ENCODE measurements at regions not wholly inside any gene's neighbourhood (a gene's known extent, or its start where the extent isn't known, plus 50 kb on each side); places are given as distances from the start of the nearest gene placed in this dataset.
"Not testable (repeated sequence)": the region's sequence is repeated elsewhere in the genome, so short reads cannot be mapped to it uniquely, and the experiment has no call there.

DNA sequence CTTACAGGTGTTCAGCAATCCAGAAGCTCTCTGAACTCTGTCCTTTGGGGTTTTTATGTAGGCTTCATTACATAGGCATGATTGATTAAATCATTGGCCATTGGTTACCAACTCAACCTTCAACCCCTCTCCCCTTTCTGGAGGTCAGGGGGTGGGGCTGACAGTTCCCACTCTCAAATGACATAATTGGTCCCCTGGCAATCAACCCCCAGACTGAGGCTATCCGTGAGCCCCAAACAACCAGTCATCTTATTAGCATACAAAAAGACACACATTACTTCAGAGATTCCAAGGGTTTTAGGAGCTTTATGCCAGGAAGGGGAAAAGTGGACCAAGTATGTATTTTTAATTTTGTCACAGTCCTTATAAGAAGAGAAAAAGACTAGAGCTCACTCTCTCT is 92.1 kb downstream of the ZNF467 start:
- H3K36me3 ChIP-seq (ENCODE audit: control insufficient read depth, insufficient read depth, low read length, severe bottlenecking): no peaks in the 10 kb centered on the region
- peaks cover 40% of the 10 kb centered on the region for H3K4me1 ChIP-seq (ENCODE audit: control insufficient read depth, insufficient read depth, low read length)
- H3K4me3 ChIP-seq (ENCODE audit: low read length): no peak overlapping the region
- H3K9me3 ChIP-seq (ENCODE audit: control insufficient read depth, low read length): no peaks in the 10 kb centered on the region
- no peak for DNase-seq (ENCODE audit: low read depth)
- peaks cover 7% of the 10 kb centered on the region for H3K27me3 ChIP-seq (replicated peaks; ENCODE audit: control insufficient read depth, insufficient read depth, low read length)
- no peak overlapping the region for H3K9ac ChIP-seq (ENCODE audit: low read length)

DNA sequence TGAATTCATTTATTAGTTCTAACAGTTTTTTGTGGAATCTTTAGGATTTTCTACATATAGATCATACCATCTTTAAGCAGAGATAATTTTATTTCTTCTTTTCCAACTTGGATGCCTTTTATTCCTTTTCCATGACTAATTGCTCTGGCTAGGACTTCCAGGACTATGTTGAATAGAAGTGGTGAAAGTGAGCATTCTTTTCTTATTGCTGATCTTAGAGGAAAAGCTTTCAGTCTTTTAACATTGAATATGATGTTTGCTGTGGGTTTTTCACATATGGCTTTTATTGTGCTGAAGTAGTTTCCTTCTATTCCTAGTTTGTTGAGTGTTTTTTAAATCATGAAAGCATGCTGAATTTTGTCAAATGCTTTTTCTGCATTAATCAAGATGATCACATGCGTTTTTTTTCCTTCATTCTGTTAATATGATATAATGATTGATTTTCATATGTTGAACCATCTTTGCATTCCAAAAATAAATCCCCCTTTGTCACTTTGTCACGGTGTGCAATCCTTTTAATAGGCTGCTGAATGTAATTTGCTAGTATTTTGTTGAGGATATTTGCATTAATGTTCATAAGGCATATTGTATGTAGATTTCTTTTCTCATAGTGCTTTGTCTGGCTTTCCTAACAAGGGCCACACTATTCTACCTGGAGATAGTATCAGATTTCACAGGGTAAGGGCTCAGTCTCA is 92.9 kb downstream of the ZNF467 start:
- H3K9me3 ChIP-seq (ENCODE audit: control insufficient read depth, low read length): no peaks in the 10 kb centered on the region
- peaks cover 7% of the 10 kb centered on the region for H3K27me3 ChIP-seq (replicated peaks; ENCODE audit: control insufficient read depth, insufficient read depth, low read length)
- H3K36me3 ChIP-seq (ENCODE audit: control insufficient read depth, insufficient read depth, low read length, severe bottlenecking): no peaks in the 10 kb centered on the region
- peak overlapping the region; percentile 20 for H3K9ac ChIP-seq (ENCODE audit: low read length)
- DNase-seq (ENCODE audit: low read depth): peak; percentile 25
- H3K4me1 ChIP-seq (ENCODE audit: control insufficient read depth, insufficient read depth, low read length): peaks cover 34% of the 10 kb centered on the region
- H3K4me3 ChIP-seq (ENCODE audit: low read length): no peak overlapping the region

DNA sequence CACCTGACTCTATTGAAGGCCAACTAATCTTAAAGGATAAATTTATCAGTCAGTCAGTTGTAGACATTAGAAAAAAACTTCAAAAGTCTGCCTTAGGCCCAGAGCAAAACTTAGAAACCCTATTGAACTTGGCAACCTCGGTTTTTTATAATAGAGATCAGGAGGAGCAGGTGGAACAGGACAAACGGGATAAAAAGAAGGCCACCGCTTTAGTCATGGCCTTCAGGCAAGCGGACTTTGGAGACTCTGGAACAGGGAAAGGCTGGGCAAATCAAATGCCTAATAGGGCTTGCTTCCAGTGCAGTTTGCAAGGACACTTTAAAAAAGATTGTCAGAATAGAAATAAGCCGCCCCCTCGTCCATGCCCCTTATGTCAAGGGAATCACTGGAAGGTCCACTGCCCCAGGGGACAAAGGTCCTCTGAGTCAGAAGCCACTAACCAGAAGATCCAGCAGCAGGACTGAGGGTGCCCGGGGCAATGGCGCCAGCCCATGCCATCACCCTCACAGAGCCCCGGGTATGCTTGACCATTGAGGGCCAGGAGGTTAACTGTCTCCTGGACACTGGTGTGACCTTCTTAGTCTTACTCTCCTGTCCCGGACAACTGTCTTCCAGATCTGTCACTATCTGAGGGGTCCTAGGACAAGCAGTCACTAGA is 98.5 kb downstream of the ZNF467 start:
- H3K36me3 ChIP-seq (ENCODE audit: control insufficient read depth, insufficient read depth, low read length, severe bottlenecking); DNase-seq (ENCODE audit: low read depth); H3K9me3 ChIP-seq (ENCODE audit: control insufficient read depth, low read length); H3K4me1 ChIP-seq (ENCODE audit: control insufficient read depth, insufficient read depth, low read length); H3K9ac ChIP-seq (ENCODE audit: low read length); H3K4me3 ChIP-seq (ENCODE audit: low read length): not testable (repeated sequence)
- peaks cover 35% of the 10 kb centered on the region for H3K27me3 ChIP-seq (replicated peaks; ENCODE audit: control insufficient read depth, insufficient read depth, low read length)

- Histone ChIP-seq H3K9me3 (ENCODE audit: control insufficient read depth, low read length) (no peaks in the 10 kb centered on the region), H3K36me3 (ENCODE audit: control insufficient read depth, insufficient read depth, low read length, severe bottlenecking) (no peaks in the 10 kb centered on the region), H3K9ac (ENCODE audit: low read length) (no peak overlapping the region), H3K4me1 (ENCODE audit: control insufficient read depth, insufficient read depth, low read length) (peaks cover 5% of the 10 kb centered on the region), H3K4me3 (ENCODE audit: low read length) (no peak overlapping the region), H3K27me3 (replicated peaks; ENCODE audit: control insufficient read depth, insufficient read depth, low read length) (peaks cover 35% of the 10 kb centered on the region)
- DNase-seq (ENCODE audit: low read depth): no peak
Measured at GRCh38 chr7:149673006-149673405, 100.4 kb downstream of the ZNF467 start.

GRCh38 chr7:149670288-149670687 is 103.1 kb downstream of the ZNF467 start:
- no peak overlapping the region for H3K9ac ChIP-seq (ENCODE audit: low read length)
- H3K4me3 ChIP-seq (ENCODE audit: low read length): no peak overlapping the region
- H3K4me1 ChIP-seq (ENCODE audit: control insufficient read depth, insufficient read depth, low read length): peaks cover 5% of the 10 kb centered on the region
- H3K9me3 ChIP-seq (ENCODE audit: control insufficient read depth, low read length): no peaks in the 10 kb centered on the region
- peak; percentile 64 for DNase-seq (ENCODE audit: low read depth)
- peaks cover 39% of the 10 kb centered on the region for H3K27me3 ChIP-seq (replicated peaks; ENCODE audit: control insufficient read depth, insufficient read depth, low read length)
- H3K36me3 ChIP-seq (ENCODE audit: control insufficient read depth, insufficient read depth, low read length, severe bottlenecking): no peaks in the 10 kb centered on the region

DNA sequence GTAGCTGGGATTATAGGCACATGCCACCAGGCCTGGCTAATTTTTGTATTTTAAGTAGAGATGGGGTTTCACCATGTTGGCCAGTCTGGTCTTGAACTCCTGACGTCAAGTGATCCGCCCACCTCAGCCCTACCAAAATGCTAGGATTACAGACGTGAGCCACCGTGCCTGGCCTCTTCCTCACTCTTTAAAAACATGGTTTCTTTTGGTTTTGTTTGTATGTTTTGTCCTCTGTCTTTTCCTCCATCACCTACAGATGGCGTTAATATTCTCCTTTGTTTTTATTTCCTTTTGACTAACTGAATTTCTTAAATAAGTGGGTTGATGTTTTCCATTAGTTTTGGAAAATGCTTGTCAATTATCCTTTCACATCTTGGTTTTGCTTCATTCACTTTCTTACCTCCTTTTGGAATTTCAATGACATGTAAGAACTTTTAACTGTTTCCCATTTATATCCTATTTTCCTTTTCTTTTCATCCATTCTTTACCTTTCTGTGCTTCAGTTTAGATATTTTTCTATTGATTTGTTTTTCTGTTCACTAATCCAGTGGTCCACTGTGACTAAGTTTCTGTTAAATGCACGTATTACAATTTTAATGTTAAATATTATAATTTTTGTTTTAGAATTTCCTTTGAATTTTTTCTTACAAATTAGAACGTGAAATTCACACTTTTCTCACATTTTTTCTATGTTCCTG is 104.1 kb downstream of the ZNF467 start:
- Histone ChIP-seq H3K4me1 (ENCODE audit: control insufficient read depth, insufficient read depth, low read length) (peaks cover 5% of the 10 kb centered on the region), H3K4me3 (ENCODE audit: low read length) (no peak overlapping the region), H3K9ac (ENCODE audit: low read length) (no peak overlapping the region), H3K27me3 (replicated peaks; ENCODE audit: control insufficient read depth, insufficient read depth, low read length) (peaks cover 43% of the 10 kb centered on the region), H3K36me3 (ENCODE audit: control insufficient read depth, insufficient read depth, low read length, severe bottlenecking) (no peaks in the 10 kb centered on the region), H3K9me3 (ENCODE audit: control insufficient read depth, low read length) (no peaks in the 10 kb centered on the region)
- DNase-seq (ENCODE audit: low read depth): peak; percentile 50

DNA sequence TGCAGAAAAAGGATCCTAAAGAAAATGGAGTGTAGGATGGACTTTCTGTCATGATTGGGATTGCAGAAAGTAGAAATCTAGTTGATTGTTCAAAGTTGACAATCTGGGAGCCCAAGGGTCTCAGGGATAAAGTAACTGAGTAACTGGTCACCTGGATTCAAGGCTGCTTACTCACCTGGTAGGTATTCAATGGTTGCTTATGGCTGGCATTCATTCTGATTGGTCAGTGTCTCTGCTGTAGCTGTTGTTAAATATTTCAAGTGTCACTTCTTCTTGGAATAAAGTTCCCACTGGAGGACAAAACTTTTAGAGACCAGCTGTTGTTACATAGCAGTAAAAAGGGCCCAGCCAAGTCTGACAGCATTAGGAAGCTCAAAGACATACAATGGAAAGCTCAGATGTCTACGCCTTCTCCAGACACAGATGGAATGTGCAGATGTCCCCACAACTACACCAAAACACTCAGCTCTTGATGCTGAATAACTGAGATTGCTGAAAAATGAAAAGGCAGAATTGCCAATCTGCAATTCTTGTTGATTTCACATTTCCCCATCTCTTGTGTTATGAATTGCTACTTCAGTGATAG is 106.9 kb downstream of the ZNF467 start:
- Histone ChIP-seq H3K9me3 (ENCODE audit: control insufficient read depth, low read length) (peaks cover 3% of the 10 kb centered on the region), H3K9ac (ENCODE audit: low read length) (no peak overlapping the region), H3K36me3 (ENCODE audit: control insufficient read depth, insufficient read depth, low read length, severe bottlenecking) (no peaks in the 10 kb centered on the region), H3K4me1 (ENCODE audit: control insufficient read depth, insufficient read depth, low read length) (peaks cover 5% of the 10 kb centered on the region), H3K4me3 (ENCODE audit: low read length) (no peak overlapping the region), H3K27me3 (replicated peaks; ENCODE audit: control insufficient read depth, insufficient read depth, low read length) (peaks cover 21% of the 10 kb centered on the region)
- DNase-seq (ENCODE audit: low read depth): no peak

GRCh38 chr7:149665618-149666017 is 107.8 kb downstream of the ZNF467 start:
- not testable (repeated sequence) for H3K9ac ChIP-seq (ENCODE audit: low read length); H3K4me1 ChIP-seq (ENCODE audit: control insufficient read depth, insufficient read depth, low read length); H3K36me3 ChIP-seq (ENCODE audit: control insufficient read depth, insufficient read depth, low read length, severe bottlenecking); H3K4me3 ChIP-seq (ENCODE audit: low read length); H3K9me3 ChIP-seq (ENCODE audit: control insufficient read depth, low read length); DNase-seq (ENCODE audit: low read depth)
- peaks cover 21% of the 10 kb centered on the region for H3K27me3 ChIP-seq (replicated peaks; ENCODE audit: control insufficient read depth, insufficient read depth, low read length)

DNA sequence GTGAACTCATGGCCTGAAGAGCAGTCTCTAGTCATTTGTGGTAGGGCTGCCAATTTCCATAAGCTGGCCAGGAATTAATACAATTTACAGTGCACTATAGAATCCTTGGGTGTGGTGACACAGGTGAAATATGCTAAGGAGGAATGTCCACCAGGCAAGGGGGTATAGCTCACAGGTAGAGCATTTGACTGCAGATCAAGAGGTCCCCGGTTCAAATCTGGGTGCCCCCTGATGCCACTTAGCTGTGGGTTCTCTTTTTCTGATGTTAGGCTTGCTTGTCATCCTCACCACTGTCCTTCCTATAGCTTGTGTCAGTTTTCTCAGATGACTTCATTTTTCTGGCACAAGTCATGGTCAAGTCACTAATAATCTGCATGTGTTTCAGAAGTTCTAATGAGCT is 108.7 kb downstream of the ZNF467 start:
- Histone ChIP-seq H3K27me3 (replicated peaks; ENCODE audit: control insufficient read depth, insufficient read depth, low read length) (peaks cover 21% of the 10 kb centered on the region), H3K4me3 (ENCODE audit: low read length) (no peak overlapping the region), H3K36me3 (ENCODE audit: control insufficient read depth, insufficient read depth, low read length, severe bottlenecking) (no peaks in the 10 kb centered on the region), H3K9ac (ENCODE audit: low read length) (no peak overlapping the region), H3K4me1 (ENCODE audit: control insufficient read depth, insufficient read depth, low read length) (no peaks in the 10 kb centered on the region), H3K9me3 (ENCODE audit: control insufficient read depth, low read length) (peaks cover 12% of the 10 kb centered on the region)
- DNase-seq (ENCODE audit: low read depth): no peak

DNA sequence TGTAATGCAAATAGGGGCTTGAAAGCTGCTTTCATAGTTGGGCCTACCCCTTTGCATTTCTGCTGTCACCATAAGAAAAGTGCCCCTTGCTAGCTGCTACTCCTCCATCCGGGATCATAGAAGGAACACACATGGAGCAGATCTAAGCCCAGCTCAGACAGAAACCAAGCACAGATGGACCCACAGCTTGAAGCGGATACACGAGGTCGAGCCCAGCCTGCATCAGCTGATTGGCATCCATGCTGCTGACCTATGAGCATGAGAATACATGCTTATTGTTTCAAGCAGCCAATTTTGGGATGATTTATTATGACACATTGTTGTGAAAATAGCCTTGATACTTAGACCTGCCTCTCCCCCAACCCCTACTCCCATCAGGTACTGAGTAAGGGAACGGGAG is 109.2 kb downstream of the ZNF467 start:
- H3K4me3 ChIP-seq (ENCODE audit: low read length): no peak overlapping the region
- H3K9ac ChIP-seq (ENCODE audit: low read length): no peak overlapping the region
- peaks cover 12% of the 10 kb centered on the region for H3K9me3 ChIP-seq (ENCODE audit: control insufficient read depth, low read length)
- H3K36me3 ChIP-seq (ENCODE audit: control insufficient read depth, insufficient read depth, low read length, severe bottlenecking): no peaks in the 10 kb centered on the region
- peaks cover 21% of the 10 kb centered on the region for H3K27me3 ChIP-seq (replicated peaks; ENCODE audit: control insufficient read depth, insufficient read depth, low read length)
- DNase-seq (ENCODE audit: low read depth): no peak
- H3K4me1 ChIP-seq (ENCODE audit: control insufficient read depth, insufficient read depth, low read length): no peaks in the 10 kb centered on the region

- no peak overlapping the region for H3K4me3 ChIP-seq (ENCODE audit: low read length)
- peak; percentile 26 for DNase-seq (ENCODE audit: low read depth)
- H3K27me3 ChIP-seq (replicated peaks; ENCODE audit: control insufficient read depth, insufficient read depth, low read length): peaks cover 21% of the 10 kb centered on the region
Measured at GRCh38 chr7:149662591-149663095, 110.7 kb downstream of the ZNF467 start.

More at GRCh38 chr7:149662591-149663095, 110.7 kb downstream of the ZNF467 start:
- Histone ChIP-seq H3K4me1 (ENCODE audit: control insufficient read depth, insufficient read depth, low read length) (no peaks in the 10 kb centered on the region), H3K9me3 (ENCODE audit: control insufficient read depth, low read length) (peaks cover 12% of the 10 kb centered on the region), H3K36me3 (ENCODE audit: control insufficient read depth, insufficient read depth, low read length, severe bottlenecking) (no peaks in the 10 kb centered on the region), H3K9ac (ENCODE audit: low read length) (no peak overlapping the region)
